ENCODE measurements at regions not wholly inside any gene's neighbourhood (a gene's known extent, or its start where the extent isn't known, plus 50 kb on each side); places are given as distances from the start of the nearest gene placed in this dataset.

DNA sequence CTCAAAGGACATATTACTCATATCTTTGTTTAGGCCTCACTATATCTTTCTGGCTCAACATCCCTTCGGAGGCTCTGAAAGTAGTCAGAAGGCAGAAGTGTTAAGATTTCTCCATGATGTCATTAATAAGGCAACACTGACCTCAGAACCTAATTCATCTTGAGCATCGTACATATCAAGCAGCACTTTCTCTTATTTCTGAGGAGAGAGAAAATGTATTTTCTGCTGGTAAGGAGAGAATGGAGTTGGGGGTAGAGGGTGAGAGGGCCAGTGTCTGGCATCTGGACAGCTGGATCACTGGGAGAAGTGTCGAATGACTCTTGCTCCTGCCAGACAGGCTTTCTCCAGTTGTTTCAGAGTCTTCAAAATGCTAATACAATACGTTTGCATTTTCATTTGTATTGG, 213.2 kb upstream of the PRICKLE1 start:
- H3K27ac Mint-ChIP-seq (ENCODE audit: unreplicated experiment): no peak overlapping the region
- H3K4me3 Mint-ChIP-seq (ENCODE audit: unreplicated experiment): no peak overlapping the region
- H3K4me1 Mint-ChIP-seq (ENCODE audit: unreplicated experiment): peaks cover 33% of the 10 kb centered on the region
- H3K9me3 Mint-ChIP-seq (ENCODE audit: unreplicated experiment): no peaks in the 10 kb centered on the region
- no peak for DNase-seq (ENCODE audit: extremely low spot score, unreplicated experiment)
- no peaks in the 10 kb centered on the region for H3K27me3 Mint-ChIP-seq (ENCODE audit: unreplicated experiment)
- H3K36me3 Mint-ChIP-seq (ENCODE audit: unreplicated experiment): peaks cover 2% of the 10 kb centered on the region
- TF ChIP-seq, protein P1, sequence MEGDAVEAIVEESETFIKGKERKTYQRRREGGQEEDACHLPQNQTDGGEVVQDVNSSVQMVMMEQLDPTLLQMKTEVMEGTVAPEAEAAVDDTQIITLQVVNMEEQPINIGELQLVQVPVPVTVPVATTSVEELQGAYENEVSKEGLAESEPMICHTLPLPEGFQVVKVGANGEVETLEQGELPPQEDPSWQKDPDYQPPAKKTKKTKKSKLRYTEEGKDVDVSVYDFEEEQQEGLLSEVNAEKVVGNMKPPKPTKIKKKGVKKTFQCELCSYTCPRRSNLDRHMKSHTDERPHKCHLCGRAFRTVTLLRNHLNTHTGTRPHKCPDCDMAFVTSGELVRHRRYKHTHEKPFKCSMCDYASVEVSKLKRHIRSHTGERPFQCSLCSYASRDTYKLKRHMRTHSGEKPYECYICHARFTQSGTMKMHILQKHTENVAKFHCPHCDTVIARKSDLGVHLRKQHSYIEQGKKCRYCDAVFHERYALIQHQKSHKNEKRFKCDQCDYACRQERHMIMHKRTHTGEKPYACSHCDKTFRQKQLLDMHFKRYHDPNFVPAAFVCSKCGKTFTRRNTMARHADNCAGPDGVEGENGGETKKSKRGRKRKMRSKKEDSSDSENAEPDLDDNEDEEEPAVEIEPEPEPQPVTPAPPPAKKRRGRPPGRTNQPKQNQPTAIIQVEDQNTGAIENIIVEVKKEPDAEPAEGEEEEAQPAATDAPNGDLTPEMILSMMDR (IDR thresholded peaks at IDR 0.05): no peak

DNA sequence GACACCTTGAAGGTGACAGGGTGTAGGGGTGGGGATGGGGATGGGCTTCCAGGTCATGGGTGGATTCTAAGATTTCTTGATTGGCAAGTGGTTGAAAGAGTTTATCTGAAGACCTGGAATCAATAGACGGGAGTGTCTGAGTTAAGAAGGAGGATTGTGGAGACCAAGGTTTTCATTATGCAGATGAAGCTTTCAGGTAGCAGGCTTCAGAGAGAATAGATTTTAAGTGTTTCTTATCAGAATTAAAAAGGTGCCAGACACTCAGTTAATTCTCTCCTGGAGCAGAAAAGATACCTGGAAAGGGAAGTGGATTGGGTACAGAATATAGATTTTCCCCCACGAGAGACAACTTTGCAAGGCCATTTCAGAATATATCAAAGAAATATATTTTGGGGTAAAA, 211.7 kb upstream of the PRICKLE1 start:
- H3K36me3 Mint-ChIP-seq (ENCODE audit: unreplicated experiment): peaks cover 2% of the 10 kb centered on the region
- no peak overlapping the region for H3K27ac Mint-ChIP-seq (ENCODE audit: unreplicated experiment)

DNA sequence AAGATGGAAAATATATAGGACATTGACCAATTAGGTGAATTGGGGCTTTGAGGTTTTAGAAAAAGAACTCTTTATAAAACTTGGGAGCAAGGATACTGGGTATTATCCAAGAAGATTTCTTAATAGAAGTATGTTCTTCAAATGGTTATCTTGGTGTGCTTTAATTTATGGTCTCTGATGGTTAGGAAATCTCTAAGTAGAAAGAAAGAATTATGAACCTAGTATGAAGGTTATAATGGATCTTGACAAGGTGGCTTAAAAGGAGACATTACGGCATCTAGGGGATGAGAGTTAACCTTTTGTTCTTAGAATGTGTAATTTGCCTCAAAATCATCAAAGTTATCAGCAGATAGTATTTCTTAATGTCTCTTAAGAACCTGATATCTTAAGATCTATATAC, 210.4 kb upstream of the PRICKLE1 start:
- Mint-ChIP-seq H3K4me1 (ENCODE audit: unreplicated experiment) (peaks cover 36% of the 10 kb centered on the region), H3K4me3 (ENCODE audit: unreplicated experiment) (no peak overlapping the region), H3K9me3 (ENCODE audit: unreplicated experiment) (no peaks in the 10 kb centered on the region), H3K27ac (ENCODE audit: unreplicated experiment) (no peak overlapping the region), H3K27me3 (ENCODE audit: unreplicated experiment) (no peaks in the 10 kb centered on the region), H3K36me3 (ENCODE audit: unreplicated experiment) (peaks cover 2% of the 10 kb centered on the region)
- DNase-seq (ENCODE audit: extremely low spot score, unreplicated experiment): no peak
- TF ChIP-seq, protein P1 (IDR thresholded peaks at IDR 0.05): no peak

More for the DNA sequence above, 211.7 kb upstream of the PRICKLE1 start:
- no peak for DNase-seq (ENCODE audit: extremely low spot score, unreplicated experiment)
- Mint-ChIP-seq H3K9me3 (ENCODE audit: unreplicated experiment) (no peaks in the 10 kb centered on the region), H3K4me1 (ENCODE audit: unreplicated experiment) (peaks cover 29% of the 10 kb centered on the region), H3K4me3 (ENCODE audit: unreplicated experiment) (no peak overlapping the region), H3K27me3 (ENCODE audit: unreplicated experiment) (no peaks in the 10 kb centered on the region)
- TF ChIP-seq, protein P1 (IDR thresholded peaks at IDR 0.05): no peak

DNA sequence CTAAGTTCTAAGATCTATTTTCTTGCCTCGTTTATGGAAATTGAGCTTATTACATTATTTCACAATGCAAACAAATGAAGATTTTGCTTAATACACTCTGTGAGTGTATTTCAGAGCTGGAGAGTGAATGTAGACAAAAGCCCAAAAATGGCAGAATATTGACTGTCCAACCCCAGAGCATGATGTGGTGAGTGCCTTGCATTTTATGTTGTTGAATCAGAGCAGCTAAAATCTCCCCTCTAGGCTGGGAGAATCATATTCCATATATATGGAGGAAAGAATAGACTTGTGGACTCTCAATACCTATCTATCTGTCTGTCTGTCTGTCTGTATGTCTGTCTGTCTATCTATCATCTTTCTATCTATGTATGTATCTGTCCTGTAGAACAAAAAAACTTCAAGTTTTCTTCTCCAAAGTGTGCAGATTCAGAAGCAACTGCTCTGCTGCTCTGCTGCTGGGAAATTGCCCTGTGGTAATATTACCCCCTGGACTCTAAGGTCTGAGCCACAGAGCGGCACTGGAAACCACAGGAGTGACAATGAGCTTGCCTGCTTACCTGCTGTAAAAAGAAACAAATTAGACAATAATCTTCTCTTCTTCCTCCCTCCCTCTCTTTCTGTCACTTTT, 209.4 kb upstream of the PRICKLE1 start:
- H3K27me3 Mint-ChIP-seq (ENCODE audit: unreplicated experiment): no peaks in the 10 kb centered on the region
- TF ChIP-seq, protein P1 (IDR thresholded peaks at IDR 0.05): no peak
- peak overlapping the region; percentile 58 for H3K27ac Mint-ChIP-seq (ENCODE audit: unreplicated experiment)
- H3K4me1 Mint-ChIP-seq (ENCODE audit: unreplicated experiment): peaks cover 36% of the 10 kb centered on the region
- peaks cover 2% of the 10 kb centered on the region for H3K36me3 Mint-ChIP-seq (ENCODE audit: unreplicated experiment)
- no peak overlapping the region for H3K4me3 Mint-ChIP-seq (ENCODE audit: unreplicated experiment)
- H3K9me3 Mint-ChIP-seq (ENCODE audit: unreplicated experiment): no peaks in the 10 kb centered on the region
- no peak for DNase-seq (ENCODE audit: extremely low spot score, unreplicated experiment)

DNA sequence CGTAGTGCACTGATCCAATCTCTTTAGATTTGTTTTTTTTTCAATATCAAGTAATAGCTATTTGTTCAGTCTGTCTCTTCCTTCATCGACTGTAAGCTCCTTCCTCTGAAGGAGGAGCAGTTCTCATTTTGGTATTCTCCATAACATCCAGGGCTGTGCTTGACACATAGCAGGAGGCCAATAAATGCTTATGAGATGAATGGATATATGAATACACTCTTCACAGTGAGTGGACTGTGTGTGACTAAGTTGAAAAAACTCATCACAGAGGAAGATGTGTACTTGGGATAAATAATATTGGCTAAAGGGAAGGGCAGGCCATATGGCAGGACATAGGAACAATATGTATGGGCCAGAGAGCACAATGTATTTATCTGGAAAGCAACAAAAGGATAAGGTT, 205.3 kb upstream of the PRICKLE1 start:
- H3K27ac Mint-ChIP-seq (ENCODE audit: unreplicated experiment): no peak overlapping the region
- no peak overlapping the region for H3K4me3 Mint-ChIP-seq (ENCODE audit: unreplicated experiment)

More for the DNA sequence above, 205.3 kb upstream of the PRICKLE1 start:
- TF ChIP-seq, protein P1 (IDR thresholded peaks at IDR 0.05): no peak
- Mint-ChIP-seq H3K9me3 (ENCODE audit: unreplicated experiment) (no peaks in the 10 kb centered on the region), H3K36me3 (ENCODE audit: unreplicated experiment) (no peaks in the 10 kb centered on the region), H3K27me3 (ENCODE audit: unreplicated experiment) (no peaks in the 10 kb centered on the region), H3K4me1 (ENCODE audit: unreplicated experiment) (peaks cover 35% of the 10 kb centered on the region)
- DNase-seq (ENCODE audit: extremely low spot score, unreplicated experiment): no peak

Data from osteocyte (in vitro differentiated cells).